Fibroblast of skin of abdomen (primary cell): ENCODE measurements at regions not wholly inside any gene's neighbourhood (a gene's known extent, or its start where the extent isn't known, plus 50 kb on each side); places are given as distances from the start of the nearest gene placed in this dataset.
"Not testable (repeated sequence)": the region's sequence is repeated elsewhere in the genome, so short reads cannot be mapped to it uniquely, and the experiment has no call there.

Experiments
- DNase-seq: peaks from one replicate; pipeline ENCODE4 v3.0.0-alpha.2; 2013

- no peak for DNase-seq
Measured at GRCh38 chr11:64428693-64429092, 69.7 kb downstream of the RPS6KA4 start.

GRCh38 chr11:64429970-64430369, 71.0 kb downstream of the RPS6KA4 start:
- DNase-seq, result no peak

GRCh38 chr11:64430645-64431044, 71.7 kb downstream of the RPS6KA4 start:
- DNase-seq, result no peak

- no peak for DNase-seq
Measured at GRCh38 chr11:64436000-64436399, 77.0 kb downstream of the RPS6KA4 start.

GRCh38 chr11:64437426-64437825, 78.5 kb downstream of the RPS6KA4 start:
- DNase-seq, result no peak

GRCh38 chr11:64438986-64439771, 80.2 kb downstream of the RPS6KA4 start:
- DNase-seq, result no peak

- DNase-seq, result not testable (repeated sequence)
Measured at GRCh38 chr11:64439772-64440491, 81.0 kb downstream of the RPS6KA4 start.

- no peak for DNase-seq
Measured at GRCh38 chr11:64441127-64441526, 82.2 kb downstream of the RPS6KA4 start.

GRCh38 chr11:64443001-64443400, 84.0 kb downstream of the RPS6KA4 start:
- DNase-seq, result no peak

GRCh38 chr11:64444838-64445441, 86.0 kb downstream of the RPS6KA4 start:
- DNase-seq, result peak; percentile 8

- no peak for DNase-seq
Measured at GRCh38 chr11:64445651-64446050, 86.7 kb downstream of the RPS6KA4 start.

GRCh38 chr11:64447831-64448598, 89.1 kb downstream of the RPS6KA4 start:
- DNase-seq, result peak; percentile 4

GRCh38 chr11:64448599-64449380, 89.8 kb downstream of the RPS6KA4 start:
- DNase-seq, result peak; percentile 52

- DNase-seq, result peak; percentile 40
Measured at GRCh38 chr11:64449381-64450167, 90.6 kb downstream of the RPS6KA4 start.

- DNase-seq, result no peak
Measured at GRCh38 chr11:64450168-64450560, 91.2 kb downstream of the RPS6KA4 start.

- DNase-seq, result no peak
Measured at GRCh38 chr11:64451856-64452255, 92.9 kb downstream of the RPS6KA4 start.

GRCh38 chr11:64453466-64453865, 94.5 kb downstream of the RPS6KA4 start:
- DNase-seq, result no peak

- DNase-seq, result no peak
Measured at GRCh38 chr11:64455456-64456261, 96.7 kb downstream of the RPS6KA4 start.

- DNase-seq, result no peak
Measured at GRCh38 chr11:64456509-64457320, 97.8 kb downstream of the RPS6KA4 start.
